Neural cell (in vitro differentiated cells): ENCODE measurements at regions not wholly inside any gene's neighbourhood (a gene's known extent, or its start where the extent isn't known, plus 50 kb on each side); places are given as distances from the start of the nearest gene placed in this dataset.

Experiments used
- EP300 ChIP-seq: fragments of 450-650 bp; conservative IDR thresholded peaks from 2 replicates; pipeline ENCODE4 v1.6.1; 2014; ENCODE audit warnings: antibody characterized with exemption, mild to moderate bottlenecking, moderate library complexity; ENCODE audit not compliant: poor library complexity, severe bottlenecking
- POLR2AphosphoS5 ChIP-seq: IDR thresholded peaks from 2 replicates; pipeline ENCODE4 v1.6.1; 2012
- RAD21 ChIP-seq: fragments of 450-650 bp; conservative IDR thresholded peaks from 2 replicates; pipeline ENCODE4 v1.6.1; 2014; ENCODE audit warnings: antibody characterized with exemption, mild to moderate bottlenecking, moderate library complexity
- TF ChIP-seq, protein P1 (sequence below): IDR thresholded peaks from 2 replicates; pipeline ENCODE4 v1.6.1; 2012; ENCODE audit warnings: borderline replicate concordance
- TF ChIP-seq, protein P2 (sequence below): fragments of 450-650 bp; IDR thresholded peaks from 2 replicates; pipeline ENCODE4 v1.5.1; 2014; ENCODE audit warnings: antibody characterized with exemption, mild to moderate bottlenecking, moderate library complexity; ENCODE audit not compliant: poor library complexity, severe bottlenecking

DNA sequence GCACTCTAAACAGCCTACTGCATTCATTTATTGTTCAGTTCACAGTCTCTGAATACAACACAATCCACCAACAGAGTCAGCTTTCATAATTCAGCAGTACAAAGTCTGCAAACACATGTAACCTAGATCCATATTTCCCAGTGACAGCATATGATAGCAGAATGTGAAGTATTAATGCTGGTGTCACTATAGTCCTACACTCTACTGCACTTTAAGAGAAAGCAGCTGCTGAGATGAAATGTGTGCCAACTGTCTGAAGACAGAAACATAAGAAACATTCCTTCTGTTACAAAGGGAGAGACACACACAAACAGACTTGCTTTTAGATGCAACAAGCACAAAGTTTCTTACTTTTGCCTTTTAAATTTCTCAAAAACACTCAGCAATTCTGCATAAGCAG, 441.8 kb downstream of the ZEB2 start:
- TF ChIP-seq, protein P1, sequence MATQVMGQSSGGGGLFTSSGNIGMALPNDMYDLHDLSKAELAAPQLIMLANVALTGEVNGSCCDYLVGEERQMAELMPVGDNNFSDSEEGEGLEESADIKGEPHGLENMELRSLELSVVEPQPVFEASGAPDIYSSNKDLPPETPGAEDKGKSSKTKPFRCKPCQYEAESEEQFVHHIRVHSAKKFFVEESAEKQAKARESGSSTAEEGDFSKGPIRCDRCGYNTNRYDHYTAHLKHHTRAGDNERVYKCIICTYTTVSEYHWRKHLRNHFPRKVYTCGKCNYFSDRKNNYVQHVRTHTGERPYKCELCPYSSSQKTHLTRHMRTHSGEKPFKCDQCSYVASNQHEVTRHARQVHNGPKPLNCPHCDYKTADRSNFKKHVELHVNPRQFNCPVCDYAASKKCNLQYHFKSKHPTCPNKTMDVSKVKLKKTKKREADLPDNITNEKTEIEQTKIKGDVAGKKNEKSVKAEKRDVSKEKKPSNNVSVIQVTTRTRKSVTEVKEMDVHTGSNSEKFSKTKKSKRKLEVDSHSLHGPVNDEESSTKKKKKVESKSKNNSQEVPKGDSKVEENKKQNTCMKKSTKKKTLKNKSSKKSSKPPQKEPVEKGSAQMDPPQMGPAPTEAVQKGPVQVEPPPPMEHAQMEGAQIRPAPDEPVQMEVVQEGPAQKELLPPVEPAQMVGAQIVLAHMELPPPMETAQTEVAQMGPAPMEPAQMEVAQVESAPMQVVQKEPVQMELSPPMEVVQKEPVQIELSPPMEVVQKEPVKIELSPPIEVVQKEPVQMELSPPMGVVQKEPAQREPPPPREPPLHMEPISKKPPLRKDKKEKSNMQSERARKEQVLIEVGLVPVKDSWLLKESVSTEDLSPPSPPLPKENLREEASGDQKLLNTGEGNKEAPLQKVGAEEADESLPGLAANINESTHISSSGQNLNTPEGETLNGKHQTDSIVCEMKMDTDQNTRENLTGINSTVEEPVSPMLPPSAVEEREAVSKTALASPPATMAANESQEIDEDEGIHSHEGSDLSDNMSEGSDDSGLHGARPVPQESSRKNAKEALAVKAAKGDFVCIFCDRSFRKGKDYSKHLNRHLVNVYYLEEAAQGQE: no peak
- TF ChIP-seq, protein P2, sequence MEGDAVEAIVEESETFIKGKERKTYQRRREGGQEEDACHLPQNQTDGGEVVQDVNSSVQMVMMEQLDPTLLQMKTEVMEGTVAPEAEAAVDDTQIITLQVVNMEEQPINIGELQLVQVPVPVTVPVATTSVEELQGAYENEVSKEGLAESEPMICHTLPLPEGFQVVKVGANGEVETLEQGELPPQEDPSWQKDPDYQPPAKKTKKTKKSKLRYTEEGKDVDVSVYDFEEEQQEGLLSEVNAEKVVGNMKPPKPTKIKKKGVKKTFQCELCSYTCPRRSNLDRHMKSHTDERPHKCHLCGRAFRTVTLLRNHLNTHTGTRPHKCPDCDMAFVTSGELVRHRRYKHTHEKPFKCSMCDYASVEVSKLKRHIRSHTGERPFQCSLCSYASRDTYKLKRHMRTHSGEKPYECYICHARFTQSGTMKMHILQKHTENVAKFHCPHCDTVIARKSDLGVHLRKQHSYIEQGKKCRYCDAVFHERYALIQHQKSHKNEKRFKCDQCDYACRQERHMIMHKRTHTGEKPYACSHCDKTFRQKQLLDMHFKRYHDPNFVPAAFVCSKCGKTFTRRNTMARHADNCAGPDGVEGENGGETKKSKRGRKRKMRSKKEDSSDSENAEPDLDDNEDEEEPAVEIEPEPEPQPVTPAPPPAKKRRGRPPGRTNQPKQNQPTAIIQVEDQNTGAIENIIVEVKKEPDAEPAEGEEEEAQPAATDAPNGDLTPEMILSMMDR: no peak
- TF ChIP-seq POLR2AphosphoS5 (peak; percentile 81), RAD21 (no peak), EP300 (peak; percentile 66)
